Ishikawa (cell line): ENCODE measurements at regions not wholly inside any gene's neighbourhood (a gene's known extent, or its start where the extent isn't known, plus 50 kb on each side); places are given as distances from the start of the nearest gene placed in this dataset.

Experiments
- CEBPB ChIP-seq: IDR thresholded peaks from 2 replicates; pipeline ENCODE4 v1.6.1; 2012
- CREB1 ChIP-seq: IDR thresholded peaks from 2 replicates; pipeline ENCODE4 v1.6.1; 2012; ENCODE audit warnings: low read depth
- EGR1 ChIP-seq: IDR thresholded peaks from 2 replicates; pipeline ENCODE4 v1.6.1; 2012
- EP300 ChIP-seq: IDR thresholded peaks from 2 replicates; pipeline ENCODE4 v1.6.1; 2012; ENCODE audit warnings: borderline replicate concordance
- FOXM1 ChIP-seq: IDR thresholded peaks from 2 replicates; pipeline ENCODE4 v1.6.1; 2012; ENCODE audit warnings: low read depth, borderline replicate concordance
- NFIC ChIP-seq: IDR thresholded peaks from 2 replicates; pipeline ENCODE4 v1.6.1; 2012
- RAD21 ChIP-seq: IDR thresholded peaks from 2 replicates; pipeline ENCODE4 v1.6.1; 2012; ENCODE audit warnings: low read depth
- TAF1 ChIP-seq: IDR thresholded peaks from 2 replicates; pipeline ENCODE4 v1.6.1; 2012; ENCODE audit warnings: low read depth, mild to moderate bottlenecking
- ZBTB7A ChIP-seq: IDR thresholded peaks from 2 replicates; pipeline ENCODE4 v1.6.1; 2012; ENCODE audit warnings: low read depth
- TF ChIP-seq, protein P1 (sequence below): IDR thresholded peaks from 2 replicates; pipeline ENCODE4 v1.6.1; 2012
- TF ChIP-seq, protein P2 (sequence below): IDR thresholded peaks from 2 replicates; pipeline ENCODE4 v1.6.1; 2012; ENCODE audit warnings: low read depth, mild to moderate bottlenecking
- TF ChIP-seq, protein P3 (sequence below): IDR thresholded peaks from 2 replicates; pipeline ENCODE4 v1.6.1; 2012

DNA sequence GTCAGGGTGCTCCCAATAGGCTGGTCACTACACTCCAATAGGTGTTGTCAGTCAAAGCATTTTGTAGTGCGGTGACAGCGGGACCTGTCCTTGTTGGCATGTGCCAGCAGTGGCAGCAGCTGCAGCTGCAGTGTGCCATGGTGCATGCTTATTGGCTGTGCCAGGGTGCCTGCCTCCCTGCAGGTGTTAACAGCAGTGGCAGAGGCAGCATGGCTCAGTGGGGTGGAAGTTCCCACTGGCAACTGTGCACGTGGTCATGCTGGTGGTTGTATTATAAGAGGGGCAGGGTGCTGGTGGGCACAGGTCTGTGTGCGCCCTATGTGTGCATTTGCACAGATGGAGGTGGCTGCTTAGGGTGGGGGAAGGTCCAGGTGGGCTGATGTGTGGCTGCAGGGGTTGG, 133.7 kb upstream of the EDIL3 start:
- TF ChIP-seq RAD21 (no peak), EGR1 (no peak), EP300 (no peak), TAF1 (no peak), CREB1 (no peak), NFIC (no peak), CEBPB (no peak), ZBTB7A (no peak), FOXM1 (no peak)
- TF ChIP-seq, protein P1, sequence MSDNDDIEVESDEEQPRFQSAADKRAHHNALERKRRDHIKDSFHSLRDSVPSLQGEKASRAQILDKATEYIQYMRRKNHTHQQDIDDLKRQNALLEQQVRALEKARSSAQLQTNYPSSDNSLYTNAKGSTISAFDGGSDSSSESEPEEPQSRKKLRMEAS: no peak
- TF ChIP-seq, protein P2, sequence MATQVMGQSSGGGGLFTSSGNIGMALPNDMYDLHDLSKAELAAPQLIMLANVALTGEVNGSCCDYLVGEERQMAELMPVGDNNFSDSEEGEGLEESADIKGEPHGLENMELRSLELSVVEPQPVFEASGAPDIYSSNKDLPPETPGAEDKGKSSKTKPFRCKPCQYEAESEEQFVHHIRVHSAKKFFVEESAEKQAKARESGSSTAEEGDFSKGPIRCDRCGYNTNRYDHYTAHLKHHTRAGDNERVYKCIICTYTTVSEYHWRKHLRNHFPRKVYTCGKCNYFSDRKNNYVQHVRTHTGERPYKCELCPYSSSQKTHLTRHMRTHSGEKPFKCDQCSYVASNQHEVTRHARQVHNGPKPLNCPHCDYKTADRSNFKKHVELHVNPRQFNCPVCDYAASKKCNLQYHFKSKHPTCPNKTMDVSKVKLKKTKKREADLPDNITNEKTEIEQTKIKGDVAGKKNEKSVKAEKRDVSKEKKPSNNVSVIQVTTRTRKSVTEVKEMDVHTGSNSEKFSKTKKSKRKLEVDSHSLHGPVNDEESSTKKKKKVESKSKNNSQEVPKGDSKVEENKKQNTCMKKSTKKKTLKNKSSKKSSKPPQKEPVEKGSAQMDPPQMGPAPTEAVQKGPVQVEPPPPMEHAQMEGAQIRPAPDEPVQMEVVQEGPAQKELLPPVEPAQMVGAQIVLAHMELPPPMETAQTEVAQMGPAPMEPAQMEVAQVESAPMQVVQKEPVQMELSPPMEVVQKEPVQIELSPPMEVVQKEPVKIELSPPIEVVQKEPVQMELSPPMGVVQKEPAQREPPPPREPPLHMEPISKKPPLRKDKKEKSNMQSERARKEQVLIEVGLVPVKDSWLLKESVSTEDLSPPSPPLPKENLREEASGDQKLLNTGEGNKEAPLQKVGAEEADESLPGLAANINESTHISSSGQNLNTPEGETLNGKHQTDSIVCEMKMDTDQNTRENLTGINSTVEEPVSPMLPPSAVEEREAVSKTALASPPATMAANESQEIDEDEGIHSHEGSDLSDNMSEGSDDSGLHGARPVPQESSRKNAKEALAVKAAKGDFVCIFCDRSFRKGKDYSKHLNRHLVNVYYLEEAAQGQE: no peak
- TF ChIP-seq, protein P3, sequence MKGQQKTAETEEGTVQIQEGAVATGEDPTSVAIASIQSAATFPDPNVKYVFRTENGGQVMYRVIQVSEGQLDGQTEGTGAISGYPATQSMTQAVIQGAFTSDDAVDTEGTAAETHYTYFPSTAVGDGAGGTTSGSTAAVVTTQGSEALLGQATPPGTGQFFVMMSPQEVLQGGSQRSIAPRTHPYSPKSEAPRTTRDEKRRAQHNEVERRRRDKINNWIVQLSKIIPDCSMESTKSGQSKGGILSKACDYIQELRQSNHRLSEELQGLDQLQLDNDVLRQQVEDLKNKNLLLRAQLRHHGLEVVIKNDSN: no peak
